Activated CD8-positive, alpha-beta T cell treated with anti-CD3 and anti-CD28 coated beads for 36 hours (primary cell): ENCODE measurements at regions not wholly inside any gene's neighbourhood (a gene's known extent, or its start where the extent isn't known, plus 50 kb on each side); places are given as distances from the start of the nearest gene placed in this dataset.

ENCODE experiments used
- ATAC-seq: fragments of 200-7000 bp; cut with Tn5 transposase; one replicate; pipeline ENCODE4 v1.10.0; 2021; ENCODE audit warnings: mild to moderate bottlenecking, moderate library complexity
- CTCF ChIA-PET: fragments of 350-600 bp; sonication (Branson Sonifier 250); formaldehyde crosslinking; loops from one replicate; lab custom pipeline; 2021; ENCODE audit warnings: antibody characterized with exemption; lab: Charles Lee
- POLR2A ChIA-PET: fragments of 350-600 bp; sonication (Branson Sonifier 250); formaldehyde crosslinking; loops from one replicate; lab custom pipeline; 2021; ENCODE audit warnings: antibody characterized with exemption; lab: Charles Lee
- DNase-seq: peaks from one replicate; pipeline ENCODE4 v3.0.0-alpha.2; 2020
- H3K27ac Mint-ChIP-seq: one replicate; pipeline ENCODE4 v1.8.0; 2021; ENCODE audit warnings: mild to moderate bottlenecking, mixed read lengths
- H3K27me3 Mint-ChIP-seq: one replicate; pipeline ENCODE4 v1.8.0; 2021; ENCODE audit warnings: mixed read lengths
- H3K36me3 Mint-ChIP-seq: one replicate; pipeline ENCODE4 v1.8.0; 2021; ENCODE audit warnings: low read depth, mixed read lengths
- H3K4me1 Mint-ChIP-seq: one replicate; pipeline ENCODE4 v1.8.0; 2021; ENCODE audit warnings: low read depth, mixed read lengths
- H3K4me3 Mint-ChIP-seq: one replicate; pipeline ENCODE4 v1.8.0; 2021; ENCODE audit warnings: mild to moderate bottlenecking, moderate library complexity, mixed read lengths
- H3K9me3 Mint-ChIP-seq: one replicate; pipeline ENCODE4 v1.8.0; 2021; ENCODE audit warnings: mixed read lengths
- CTCF ChIP-seq: fragments of 200-600 bp; IDR thresholded peaks from one replicate; pipeline ENCODE4 v1.8.0; 2022; ENCODE audit warnings: antibody characterized with exemption, mild to moderate bottlenecking
- intact Hi-C: fragments of 100-400 bp; cut with micrococcal nuclease; formaldehyde crosslinking; loops from one replicate; pipeline ENCODE4 v1.10.0; 2022

- TF ChIP-seq CTCF: no peak
- DNase-seq: no peak
- peaks cover 16% of the 10 kb centered on the region for H3K27me3 Mint-ChIP-seq
- intact Hi-C loops: no loop called here
- H3K4me3 Mint-ChIP-seq: no peak overlapping the region
- CTCF ChIA-PET: interaction anchor here (0.8 kb wide), 1 partner anchor 17 kb away, joined by 3 read pairs; no protein-coding TSS in a partner anchor
- no peak for ATAC-seq
- H3K36me3 Mint-ChIP-seq: no peaks in the 10 kb centered on the region
- H3K4me1 Mint-ChIP-seq: no peaks in the 10 kb centered on the region
- H3K9me3 Mint-ChIP-seq: no peaks in the 10 kb centered on the region
- POLR2A ChIA-PET: interaction anchor here (0.6 kb wide), 1 partner anchor 13 kb away, joined by 3 read pairs; no protein-coding TSS in a partner anchor
- no peak overlapping the region for H3K27ac Mint-ChIP-seq
Observed at GRCh38 chr7:159250471-159250870, 105.8 kb upstream of the VIPR2 start.

- no peaks in the 10 kb centered on the region for H3K36me3 Mint-ChIP-seq
- ATAC-seq (no peak), DNase-seq (no peak)
- CTCF ChIA-PET: no interaction called here
- H3K4me3 Mint-ChIP-seq: no peak overlapping the region
- no peak for TF ChIP-seq CTCF
- POLR2A ChIA-PET: no interaction called here
- no peaks in the 10 kb centered on the region for H3K9me3 Mint-ChIP-seq
- H3K27ac Mint-ChIP-seq: no peak overlapping the region
- H3K4me1 Mint-ChIP-seq: no peaks in the 10 kb centered on the region
- peaks cover 13% of the 10 kb centered on the region for H3K27me3 Mint-ChIP-seq
- intact Hi-C loops: no loop called here
Observed at GRCh38 chr7:159249671-159250070, 105.0 kb upstream of the VIPR2 start.

- ATAC-seq: no peak
- ChIA-PET POLR2A (no interaction called here), CTCF (no interaction called here)
- intact Hi-C loops: no loop called here
- H3K4me3 Mint-ChIP-seq: no peak overlapping the region
- no peak for TF ChIP-seq CTCF
- H3K27ac Mint-ChIP-seq: no peak overlapping the region
- no peaks in the 10 kb centered on the region for H3K4me1 Mint-ChIP-seq
- no peaks in the 10 kb centered on the region for H3K36me3 Mint-ChIP-seq
- peaks cover 7% of the 10 kb centered on the region for H3K27me3 Mint-ChIP-seq
- DNase-seq: no peak
- H3K9me3 Mint-ChIP-seq: no peaks in the 10 kb centered on the region
Observed at GRCh38 chr7:159247910-159248309, 103.2 kb upstream of the VIPR2 start.

- Mint-ChIP-seq H3K4me1 (no peaks in the 10 kb centered on the region), H3K36me3 (no peaks in the 10 kb centered on the region), H3K4me3 (no peak overlapping the region), H3K27me3 (peaks cover 7% of the 10 kb centered on the region), H3K27ac (no peak overlapping the region), H3K9me3 (no peaks in the 10 kb centered on the region)
- DNase-seq (no peak), ATAC-seq (no peak)
- no peak for TF ChIP-seq CTCF
- ChIA-PET POLR2A (no interaction called here), CTCF (no interaction called here)
- intact Hi-C loops: no loop called here
Observed at GRCh38 chr7:159246702-159247480, 102.2 kb upstream of the VIPR2 start.

- POLR2A ChIA-PET: no interaction called here
- Mint-ChIP-seq H3K36me3 (no peaks in the 10 kb centered on the region), H3K27ac (no peak overlapping the region), H3K27me3 (peaks cover 7% of the 10 kb centered on the region), H3K9me3 (no peaks in the 10 kb centered on the region), H3K4me1 (no peaks in the 10 kb centered on the region), H3K4me3 (no peak overlapping the region)
- CTCF ChIA-PET: no interaction called here
- DNase-seq: no peak
- TF ChIP-seq CTCF: no peak
- intact Hi-C loops: no loop called here
- no peak for ATAC-seq
Observed at GRCh38 chr7:159240962-159241361, 96.3 kb upstream of the VIPR2 start.
